ENCODE measurements at regions not wholly inside any gene's neighbourhood (a gene's known extent, or its start where the extent isn't known, plus 50 kb on each side); places are given as distances from the start of the nearest gene placed in this dataset.

GRCh38 chr10:129386415-129387257 is 80.4 kb upstream of the MGMT start:
- TF ChIP-seq POLR2A (IDR thresholded peaks at IDR 0.05) (no peak), EP300 (IDR thresholded peaks at IDR 0.05) (no peak)

Data from sigmoid colon (tissue), 4 donors.